DMS79 (cell line): ENCODE measurements at regions not wholly inside any gene's neighbourhood (a gene's known extent, or its start where the extent isn't known, plus 50 kb on each side); places are given as distances from the start of the nearest gene placed in this dataset.

Experiments
- DNase-seq: peaks from one replicate; lab custom pipeline; 2025; lab: John Stamatoyannopoulos, UW

GRCh38 chr20:6562111-6562510 is 205.4 kb upstream of the BMP2 start:
- no peak for DNase-seq

GRCh38 chr20:6560978-6561377 is 206.5 kb upstream of the BMP2 start:
- DNase-seq = no peak

GRCh38 chr20:6559791-6560190 is 207.7 kb upstream of the BMP2 start:
- DNase-seq = no peak

GRCh38 chr20:6558341-6558740 is 209.1 kb upstream of the BMP2 start:
- no peak for DNase-seq

GRCh38 chr20:6533761-6534479 is 233.6 kb upstream of the BMP2 start:
- DNase-seq = no peak

- DNase-seq = no peak
Observed at GRCh38 chr20:6533351-6533750, 234.1 kb upstream of the BMP2 start.

GRCh38 chr20:6530779-6531315 is 236.6 kb upstream of the BMP2 start:
- no peak for DNase-seq

GRCh38 chr20:6530254-6530653 is 237.2 kb upstream of the BMP2 start:
- DNase-seq = no peak

- DNase-seq = no peak
Observed at GRCh38 chr20:6525447-6526303, 241.8 kb upstream of the BMP2 start.

- DNase-seq = no peak
Observed at GRCh38 chr20:6524305-6524704, 243.2 kb upstream of the BMP2 start.

- no peak for DNase-seq
Observed at GRCh38 chr20:6519556-6519955, 247.9 kb upstream of the BMP2 start.

- DNase-seq = no peak
Observed at GRCh38 chr20:6515261-6515660, 252.2 kb upstream of the BMP2 start.

- no peak for DNase-seq
Observed at GRCh38 chr20:6513599-6513998, 253.9 kb upstream of the BMP2 start.

- no peak for DNase-seq
Observed at GRCh38 chr20:6509374-6509773, 258.1 kb upstream of the BMP2 start.

GRCh38 chr20:6506906-6507305 is 260.6 kb upstream of the BMP2 start:
- no peak for DNase-seq

GRCh38 chr20:6504826-6505225 is 262.7 kb upstream of the BMP2 start:
- no peak for DNase-seq

- DNase-seq = no peak
Observed at GRCh38 chr20:6504179-6504578, 263.3 kb upstream of the BMP2 start.

GRCh38 chr20:6502999-6503398 is 264.5 kb upstream of the BMP2 start:
- no peak for DNase-seq

GRCh38 chr20:6502219-6502618 is 265.3 kb upstream of the BMP2 start:
- no peak for DNase-seq

GRCh38 chr20:6501061-6501460 is 266.4 kb upstream of the BMP2 start:
- DNase-seq = no peak

GRCh38 chr20:6499566-6499965 is 267.9 kb upstream of the BMP2 start:
- no peak for DNase-seq

- DNase-seq = no peak
Observed at GRCh38 chr20:6496874-6497273, 270.6 kb upstream of the BMP2 start.

- no peak for DNase-seq
Observed at GRCh38 chr20:6495907-6496306, 271.6 kb upstream of the BMP2 start.
